CD14-positive monocyte (primary cell): ENCODE measurements at regions not wholly inside any gene's neighbourhood (a gene's known extent, or its start where the extent isn't known, plus 50 kb on each side); places are given as distances from the start of the nearest gene placed in this dataset.

Source experiments
- DNase-seq, 3 donors: peaks; one replicate each; pipeline ENCODE4 v3.0.0-alpha.2; 2011 to 2022
- H2AFZ ChIP-seq: 2 replicates; pipeline ENCODE4 v1.6.0; 2012; ENCODE audit warnings: mild to moderate bottlenecking, low read depth, low read length, inconsistent platforms; ENCODE audit not compliant: insufficient read depth, poor library complexity, severe bottlenecking
- H3K27ac ChIP-seq, 2 donors: 1 replicate in 1 of 2; 2 replicates in 1 of 2; pipeline ENCODE4 v1.5.1; 2012 to 2013; ENCODE audit warnings: low read length in 2 of 2, control low read depth in 1 of 2, inconsistent platforms in 1 of 2, low read depth in 1 of 2, mild to moderate bottlenecking in 1 of 2
- H3K27me3 ChIP-seq, 2 donors: one replicate each; pipeline versions ENCODE4 v1.6.0 to v1.6.1; 2011 to 2013; ENCODE audit warnings: low read length in 2 of 2; ENCODE audit not compliant: control insufficient read depth in 2 of 2, insufficient read depth in 2 of 2
- H3K36me3 ChIP-seq, 2 donors: replicated peaks in 1 of 2; 1 replicate in 1 of 2; 2 replicates in 1 of 2; pipeline versions ENCODE4 v1.5.1 to v1.6.1; 2012 to 2013; ENCODE audit warnings: low read length in 2 of 2, control low read depth in 1 of 2, inconsistent platforms in 1 of 2, mild to moderate bottlenecking in 1 of 2; ENCODE audit not compliant: insufficient read depth in 2 of 2, control insufficient read depth in 1 of 2
- H3K4me1 ChIP-seq, 2 donors: 1 replicate in 1 of 2; 2 replicates in 1 of 2; pipeline versions ENCODE4 v1.5.1 to v1.6.1; 2012 to 2013; ENCODE audit warnings: low read length in 2 of 2, control low read depth in 1 of 2, inconsistent platforms in 1 of 2, mild to moderate bottlenecking in 1 of 2, moderate library complexity in 1 of 2; ENCODE audit not compliant: insufficient read depth in 2 of 2, control insufficient read depth in 1 of 2
- H3K4me2 ChIP-seq: replicated peaks from 2 replicates; pipeline ENCODE3; 2012; ENCODE audit warnings: low read length, moderate library complexity, mild to moderate bottlenecking; ENCODE audit not compliant: poor library complexity, severe bottlenecking; ENCODE audit errors: extremely low read depth
- H3K4me3 ChIP-seq, 3 experiments: fragments of 200-600 bp in 1 of 3; sonication (generic) in 1 of 3; replicated peaks in 1 of 3; 1 replicate in 2 of 3; 2 replicates in 1 of 3; pipeline ENCODE4 v1.5.1; 2011 to 2013; ENCODE audit warnings: low read length in 3 of 3, mild to moderate bottlenecking in 3 of 3, control low read depth in 2 of 3, low read depth in 2 of 3, inconsistent platforms in 1 of 3, moderate library complexity in 1 of 3
- H3K79me2 ChIP-seq: 2 replicates; pipeline ENCODE4 v1.6.0; 2012; ENCODE audit warnings: mild to moderate bottlenecking, control low read depth, inconsistent platforms, low read length, moderate library complexity; ENCODE audit not compliant: insufficient read depth
- H3K9ac ChIP-seq: 2 replicates; pipeline ENCODE4 v1.6.0; 2017; ENCODE audit warnings: low read length, mild to moderate bottlenecking; ENCODE audit not compliant: insufficient read depth, poor library complexity, severe bottlenecking
- H3K9me3 ChIP-seq, 2 donors: replicated peaks in 1 of 2; 1 replicate in 1 of 2; 2 replicates in 1 of 2; pipeline versions ENCODE4 v1.5.1 to v1.6.1; 2012 to 2013; ENCODE audit warnings: low read length in 2 of 2, control low read depth in 1 of 2; ENCODE audit not compliant: control insufficient read depth in 1 of 2, insufficient read depth in 1 of 2
- H4K20me1 ChIP-seq: 2 replicates; pipeline ENCODE4 v1.6.0; 2012; ENCODE audit warnings: mild to moderate bottlenecking, low read length, control low read depth, moderate library complexity; ENCODE audit not compliant: insufficient read depth
- H3K27ac Mint-ChIP-seq, 7 donors: one replicate each; pipeline ENCODE4 v1.8.0; 2020; ENCODE audit warnings: mild to moderate bottlenecking in 7 of 7, mixed read lengths in 7 of 7, moderate library complexity in 6 of 7, inconsistent platforms in 2 of 7
- H3K27me3 Mint-ChIP-seq, 3 donors: one replicate each; pipeline ENCODE4 v1.8.0; 2021 to 2022; ENCODE audit warnings: low read depth in 3 of 3, mild to moderate bottlenecking in 3 of 3, mixed read lengths in 3 of 3, moderate library complexity in 3 of 3, inconsistent platforms in 1 of 3
- H3K36me3 Mint-ChIP-seq, 2 donors: one replicate each; pipeline ENCODE4 v1.8.0; 2020; ENCODE audit warnings: mixed read lengths in 2 of 2, inconsistent platforms in 1 of 2, mild to moderate bottlenecking in 1 of 2
- H3K4me1 Mint-ChIP-seq: one replicate; pipeline ENCODE4 v1.8.0; 2020; ENCODE audit warnings: mild to moderate bottlenecking, mixed read lengths
- H3K4me3 Mint-ChIP-seq, 2 donors: one replicate each; pipeline ENCODE4 v1.8.0; 2020; ENCODE audit warnings: mild to moderate bottlenecking in 2 of 2, mixed read lengths in 2 of 2, moderate library complexity in 1 of 2
- H3K9me3 Mint-ChIP-seq, 7 donors: one replicate each; pipeline ENCODE4 v1.8.0; 2020 to 2022; ENCODE audit warnings: mixed read lengths in 7 of 7, mild to moderate bottlenecking in 6 of 7, moderate library complexity in 6 of 7, inconsistent platforms in 2 of 7
- CTCF ChIP-seq: fragments of 200-600 bp; IDR thresholded peaks from one replicate; pipeline ENCODE4 v1.8.0; 2022; ENCODE audit warnings: antibody characterized with exemption, mild to moderate bottlenecking
- WGBS: methylation state at CpG from one replicate; pipeline ENCODE4 v1.1.5; 2013; ENCODE audit warnings: missing lambda C conversion rate; ENCODE audit not compliant: insufficient coverage; 5-methylcytosine and 5-hydroxymethylcytosine counted together
- intact Hi-C, 2 donors: fragments of 100-400 bp; cut with micrococcal nuclease; formaldehyde crosslinking; loops; one replicate each; pipeline versions ENCODE4 v1.15.0 to v1.15.1; 2023

- DNase-seq, result no peak
Measured at GRCh38 chr9:7394002-7394774, 405.4 kb downstream of the DMAC1 start.

GRCh38 chr9:7392148-7392547 is 407.4 kb downstream of the DMAC1 start:
- 100% methylated on average over 2 of the region's 3 CpGs for WGBS
- no peak for TF ChIP-seq CTCF
- Histone ChIP-seq H3K9me3 (no peaks in the 10 kb centered on the region), H3K4me1 (no peaks in the 10 kb centered on the region), H4K20me1 (no peaks in the 10 kb centered on the region), H3K79me2 (no peaks in the 10 kb centered on the region), H3K4me3 (no peak overlapping the region), H3K4me2 (no peak overlapping the region), H2AFZ (no peak overlapping the region), H3K27me3 (no peaks in the 10 kb centered on the region), H3K36me3 (no peaks in the 10 kb centered on the region), H3K9ac (no peak overlapping the region), H3K27ac (no peak overlapping the region)
- Mint-ChIP-seq H3K27ac (no peak overlapping the region), H3K27me3 (peaks cover 0 to 2% (median 1%) of the 10 kb centered on the region in 3 donors), H3K4me3 (no peak overlapping the region), H3K9me3 (peaks cover 0 to 4% (median 0%) of the 10 kb centered on the region in 7 donors), H3K36me3 (no peaks in the 10 kb centered on the region), H3K4me1 (no peaks in the 10 kb centered on the region)
- no peak for DNase-seq
- intact Hi-C loops, result no loop called here

More at GRCh38 chr9:7394002-7394774, 405.4 kb downstream of the DMAC1 start:
- Histone ChIP-seq H3K79me2 (no peaks in the 10 kb centered on the region), H3K27me3 (no peaks in the 10 kb centered on the region), H3K4me1 (no peaks in the 10 kb centered on the region), H3K36me3 (no peaks in the 10 kb centered on the region), H3K4me2 (no peak overlapping the region), H3K9me3 (no peaks in the 10 kb centered on the region), H3K9ac (no peak overlapping the region), H4K20me1 (no peaks in the 10 kb centered on the region), H3K4me3 (no peak overlapping the region), H3K27ac (no peak overlapping the region), H2AFZ (no peak overlapping the region)
- H3K4me3 Mint-ChIP-seq, result no peak overlapping the region
- H3K4me1 Mint-ChIP-seq, result no peaks in the 10 kb centered on the region
- H3K36me3 Mint-ChIP-seq, result no peaks in the 10 kb centered on the region
- no peak for TF ChIP-seq CTCF
- intact Hi-C loops, result no loop called here
- peaks cover 0 to 4% (median 0%) of the 10 kb centered on the region in 7 donors for H3K9me3 Mint-ChIP-seq
- peaks cover 0 to 2% (median 1%) of the 10 kb centered on the region in 3 donors for H3K27me3 Mint-ChIP-seq
- no peak overlapping the region for H3K27ac Mint-ChIP-seq
- WGBS, result 91% methylated on average over 4 of the region's 8 CpGs
